CD14-positive monocyte (primary cell): ENCODE measurements at regions not wholly inside any gene's neighbourhood (a gene's known extent, or its start where the extent isn't known, plus 50 kb on each side); places are given as distances from the start of the nearest gene placed in this dataset.

ENCODE experiments used
- DNase-seq, 3 donors: peaks; one replicate each; pipeline ENCODE4 v3.0.0-alpha.2; 2011 to 2022
- H2AFZ ChIP-seq: 2 replicates; pipeline ENCODE4 v1.6.0; 2012; ENCODE audit warnings: mild to moderate bottlenecking, low read depth, low read length, inconsistent platforms; ENCODE audit not compliant: insufficient read depth, poor library complexity, severe bottlenecking
- H3K27ac ChIP-seq, 2 donors: 1 replicate in 1 of 2; 2 replicates in 1 of 2; pipeline ENCODE4 v1.5.1; 2012 to 2013; ENCODE audit warnings: low read length in 2 of 2, control low read depth in 1 of 2, inconsistent platforms in 1 of 2, low read depth in 1 of 2, mild to moderate bottlenecking in 1 of 2
- H3K27me3 ChIP-seq, 2 donors: one replicate each; pipeline versions ENCODE4 v1.6.0 to v1.6.1; 2011 to 2013; ENCODE audit warnings: low read length in 2 of 2; ENCODE audit not compliant: control insufficient read depth in 2 of 2, insufficient read depth in 2 of 2
- H3K36me3 ChIP-seq, 2 donors: replicated peaks in 1 of 2; 1 replicate in 1 of 2; 2 replicates in 1 of 2; pipeline versions ENCODE4 v1.5.1 to v1.6.1; 2012 to 2013; ENCODE audit warnings: low read length in 2 of 2, control low read depth in 1 of 2, inconsistent platforms in 1 of 2, mild to moderate bottlenecking in 1 of 2; ENCODE audit not compliant: insufficient read depth in 2 of 2, control insufficient read depth in 1 of 2
- H3K4me1 ChIP-seq, 2 donors: 1 replicate in 1 of 2; 2 replicates in 1 of 2; pipeline versions ENCODE4 v1.5.1 to v1.6.1; 2012 to 2013; ENCODE audit warnings: low read length in 2 of 2, control low read depth in 1 of 2, inconsistent platforms in 1 of 2, mild to moderate bottlenecking in 1 of 2, moderate library complexity in 1 of 2; ENCODE audit not compliant: insufficient read depth in 2 of 2, control insufficient read depth in 1 of 2
- H3K4me2 ChIP-seq: replicated peaks from 2 replicates; pipeline ENCODE3; 2012; ENCODE audit warnings: low read length, moderate library complexity, mild to moderate bottlenecking; ENCODE audit not compliant: poor library complexity, severe bottlenecking; ENCODE audit errors: extremely low read depth
- H3K4me3 ChIP-seq, 3 experiments: fragments of 200-600 bp in 1 of 3; sonication (generic) in 1 of 3; replicated peaks in 1 of 3; 1 replicate in 2 of 3; 2 replicates in 1 of 3; pipeline ENCODE4 v1.5.1; 2011 to 2013; ENCODE audit warnings: low read length in 3 of 3, mild to moderate bottlenecking in 3 of 3, control low read depth in 2 of 3, low read depth in 2 of 3, inconsistent platforms in 1 of 3, moderate library complexity in 1 of 3
- H3K79me2 ChIP-seq: 2 replicates; pipeline ENCODE4 v1.6.0; 2012; ENCODE audit warnings: mild to moderate bottlenecking, control low read depth, inconsistent platforms, low read length, moderate library complexity; ENCODE audit not compliant: insufficient read depth
- H3K9ac ChIP-seq: 2 replicates; pipeline ENCODE4 v1.6.0; 2017; ENCODE audit warnings: low read length, mild to moderate bottlenecking; ENCODE audit not compliant: insufficient read depth, poor library complexity, severe bottlenecking
- H3K9me3 ChIP-seq, 2 donors: replicated peaks in 1 of 2; 1 replicate in 1 of 2; 2 replicates in 1 of 2; pipeline versions ENCODE4 v1.5.1 to v1.6.1; 2012 to 2013; ENCODE audit warnings: low read length in 2 of 2, control low read depth in 1 of 2; ENCODE audit not compliant: control insufficient read depth in 1 of 2, insufficient read depth in 1 of 2
- H4K20me1 ChIP-seq: 2 replicates; pipeline ENCODE4 v1.6.0; 2012; ENCODE audit warnings: mild to moderate bottlenecking, low read length, control low read depth, moderate library complexity; ENCODE audit not compliant: insufficient read depth
- H3K27ac Mint-ChIP-seq, 7 donors: one replicate each; pipeline ENCODE4 v1.8.0; 2020; ENCODE audit warnings: mild to moderate bottlenecking in 7 of 7, mixed read lengths in 7 of 7, moderate library complexity in 6 of 7, inconsistent platforms in 2 of 7
- H3K27me3 Mint-ChIP-seq, 3 donors: one replicate each; pipeline ENCODE4 v1.8.0; 2021 to 2022; ENCODE audit warnings: low read depth in 3 of 3, mild to moderate bottlenecking in 3 of 3, mixed read lengths in 3 of 3, moderate library complexity in 3 of 3, inconsistent platforms in 1 of 3
- H3K36me3 Mint-ChIP-seq, 2 donors: one replicate each; pipeline ENCODE4 v1.8.0; 2020; ENCODE audit warnings: mixed read lengths in 2 of 2, inconsistent platforms in 1 of 2, mild to moderate bottlenecking in 1 of 2
- H3K4me1 Mint-ChIP-seq: one replicate; pipeline ENCODE4 v1.8.0; 2020; ENCODE audit warnings: mild to moderate bottlenecking, mixed read lengths
- H3K4me3 Mint-ChIP-seq, 2 donors: one replicate each; pipeline ENCODE4 v1.8.0; 2020; ENCODE audit warnings: mild to moderate bottlenecking in 2 of 2, mixed read lengths in 2 of 2, moderate library complexity in 1 of 2
- H3K9me3 Mint-ChIP-seq, 7 donors: one replicate each; pipeline ENCODE4 v1.8.0; 2020 to 2022; ENCODE audit warnings: mixed read lengths in 7 of 7, mild to moderate bottlenecking in 6 of 7, moderate library complexity in 6 of 7, inconsistent platforms in 2 of 7
- CTCF ChIP-seq: fragments of 200-600 bp; IDR thresholded peaks from one replicate; pipeline ENCODE4 v1.8.0; 2022; ENCODE audit warnings: antibody characterized with exemption, mild to moderate bottlenecking
- WGBS: methylation state at CpG from one replicate; pipeline ENCODE4 v1.1.5; 2013; ENCODE audit warnings: missing lambda C conversion rate; ENCODE audit not compliant: insufficient coverage; 5-methylcytosine and 5-hydroxymethylcytosine counted together
- intact Hi-C, 2 donors: fragments of 100-400 bp; cut with micrococcal nuclease; formaldehyde crosslinking; loops; one replicate each; pipeline versions ENCODE4 v1.15.0 to v1.15.1; 2023

GRCh38 chr6:93828553-93828952 is 409.2 kb upstream of the EPHA7 start:
- Histone ChIP-seq H3K4me2 (no peak overlapping the region), H3K36me3 (no peaks in the 10 kb centered on the region), H3K4me3 (no peak overlapping the region), H3K9ac (no peak overlapping the region), H4K20me1 (no peaks in the 10 kb centered on the region), H3K27me3 (no peaks in the 10 kb centered on the region), H3K79me2 (no peaks in the 10 kb centered on the region), H3K4me1 (no peaks in the 10 kb centered on the region), H3K27ac (no peak overlapping the region), H3K9me3 (no peaks in the 10 kb centered on the region), H2AFZ (no peak overlapping the region)
- Mint-ChIP-seq H3K4me1 (no peaks in the 10 kb centered on the region), H3K36me3 (no peaks in the 10 kb centered on the region), H3K4me3 (no peak overlapping the region), H3K27me3 (no peaks in the 10 kb centered on the region), H3K27ac (no peak overlapping the region), H3K9me3 (peaks cover 0 to 8% (median 4%) of the 10 kb centered on the region in 7 donors)
- no peak for DNase-seq
- TF ChIP-seq CTCF = no peak
- WGBS = no CpG with 5 or more reads among the region's 2 CpGs
- intact Hi-C loops = no loop called here

- WGBS = 75% methylated on average over 1 of the region's 1 CpG
- TF ChIP-seq CTCF = no peak
Observed at GRCh38 chr6:93827728-93828127, 408.4 kb upstream of the EPHA7 start.

More at GRCh38 chr6:93827728-93828127, 408.4 kb upstream of the EPHA7 start:
- Histone ChIP-seq H3K36me3 (no peaks in the 10 kb centered on the region), H3K9ac (no peak overlapping the region), H3K9me3 (no peaks in the 10 kb centered on the region), H4K20me1 (no peaks in the 10 kb centered on the region), H3K27me3 (no peaks in the 10 kb centered on the region), H2AFZ (no peak overlapping the region), H3K4me1 (no peaks in the 10 kb centered on the region), H3K4me3 (no peak overlapping the region), H3K4me2 (no peak overlapping the region), H3K79me2 (no peaks in the 10 kb centered on the region), H3K27ac (no peak overlapping the region)
- H3K9me3 Mint-ChIP-seq = peaks cover 0 to 8% (median 4%) of the 10 kb centered on the region in 7 donors
- H3K27me3 Mint-ChIP-seq = no peaks in the 10 kb centered on the region
- H3K27ac Mint-ChIP-seq = no peak overlapping the region
- no peak for DNase-seq
- no peaks in the 10 kb centered on the region for H3K36me3 Mint-ChIP-seq
- H3K4me1 Mint-ChIP-seq = no peaks in the 10 kb centered on the region
- H3K4me3 Mint-ChIP-seq = no peak overlapping the region
- intact Hi-C loops = no loop called here
